GM19035 (cell line): ENCODE measurements at regions not wholly inside any gene's neighbourhood (a gene's known extent, or its start where the extent isn't known, plus 50 kb on each side); places are given as distances from the start of the nearest gene placed in this dataset.

Experiments
- ATAC-seq: cut with Tn5 transposase; IDR thresholded peaks from one replicate; pipeline ENCODE4 v1.9.1; 2021; ENCODE audit not compliant: unreplicated experiment

GRCh38 chr4:35900286-35901243, 343.7 kb downstream of the ARAP2 start:
- no peak for ATAC-seq

GRCh38 chr4:35912174-35912573, 332.1 kb downstream of the ARAP2 start:
- peak; percentile 79 for ATAC-seq

- no peak for ATAC-seq
These were observed 325.8 kb downstream of the ARAP2 start for GRCh38 chr4:35918491-35918977.

GRCh38 chr4:35925806-35926205, 318.5 kb downstream of the ARAP2 start:
- no peak for ATAC-seq

GRCh38 chr4:35926788-35927187, 317.5 kb downstream of the ARAP2 start:
- ATAC-seq = no peak

GRCh38 chr4:35933901-35934300, 310.4 kb downstream of the ARAP2 start:
- no peak for ATAC-seq

GRCh38 chr4:35934320-35934981, 309.9 kb downstream of the ARAP2 start:
- no peak for ATAC-seq

GRCh38 chr4:35938936-35939335, 305.4 kb downstream of the ARAP2 start:
- ATAC-seq = no peak

- no peak for ATAC-seq
These were observed 304.6 kb downstream of the ARAP2 start for GRCh38 chr4:35939751-35940150.

- no peak for ATAC-seq
These were observed 302.2 kb downstream of the ARAP2 start for GRCh38 chr4:35942092-35942491.

GRCh38 chr4:35943606-35944005, 300.7 kb downstream of the ARAP2 start:
- no peak for ATAC-seq

- no peak for ATAC-seq
These were observed 296.1 kb downstream of the ARAP2 start for GRCh38 chr4:35948171-35948570.

- ATAC-seq = no peak
These were observed 293.9 kb downstream of the ARAP2 start for GRCh38 chr4:35950442-35950841.

GRCh38 chr4:35952751-35953150, 291.6 kb downstream of the ARAP2 start:
- ATAC-seq = no peak

- ATAC-seq = no peak
These were observed 280.9 kb downstream of the ARAP2 start for GRCh38 chr4:35963383-35963782.

- ATAC-seq = no peak
These were observed 280.3 kb downstream of the ARAP2 start for GRCh38 chr4:35963974-35964515.

- ATAC-seq = no peak
These were observed 279.0 kb downstream of the ARAP2 start for GRCh38 chr4:35965300-35965699.

GRCh38 chr4:35966566-35966965, 277.7 kb downstream of the ARAP2 start:
- no peak for ATAC-seq

- peak; percentile 56 for ATAC-seq
These were observed 273.9 kb downstream of the ARAP2 start for GRCh38 chr4:35970366-35970960.

GRCh38 chr4:35972814-35973213, 271.5 kb downstream of the ARAP2 start:
- ATAC-seq = no peak

- ATAC-seq = peak; percentile 75
These were observed 268.5 kb downstream of the ARAP2 start for GRCh38 chr4:35975617-35976355.
